ENCODE measurements at regions not wholly inside any gene's neighbourhood (a gene's known extent, or its start where the extent isn't known, plus 50 kb on each side); places are given as distances from the start of the nearest gene placed in this dataset.
"Not testable (repeated sequence)": the region's sequence is repeated elsewhere in the genome, so short reads cannot be mapped to it uniquely, and the experiment has no call there.

DNA sequence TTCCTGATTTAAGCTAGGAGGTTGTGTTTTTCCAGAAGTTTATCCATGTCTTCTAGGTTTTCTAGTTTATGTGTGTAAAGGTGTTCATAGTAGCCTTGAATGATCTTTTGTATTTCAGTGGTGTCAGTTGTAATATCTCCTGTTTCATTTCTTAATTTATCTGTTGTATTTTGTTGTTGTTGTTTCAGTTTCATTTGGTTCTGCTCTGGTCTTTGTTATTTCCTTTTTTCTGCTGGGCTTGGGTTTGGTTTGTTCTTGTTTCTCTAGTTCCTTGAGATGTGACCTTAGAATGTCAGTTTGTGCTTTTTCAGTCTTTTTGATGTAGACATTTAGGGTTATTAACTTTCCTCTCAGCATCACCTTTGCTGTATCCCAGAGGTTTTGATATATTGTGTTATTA is 62.8 kb downstream of the SCP2D1 start:
- DNase-seq (ENCODE audit: low spot score), result not testable (repeated sequence)

DNA sequence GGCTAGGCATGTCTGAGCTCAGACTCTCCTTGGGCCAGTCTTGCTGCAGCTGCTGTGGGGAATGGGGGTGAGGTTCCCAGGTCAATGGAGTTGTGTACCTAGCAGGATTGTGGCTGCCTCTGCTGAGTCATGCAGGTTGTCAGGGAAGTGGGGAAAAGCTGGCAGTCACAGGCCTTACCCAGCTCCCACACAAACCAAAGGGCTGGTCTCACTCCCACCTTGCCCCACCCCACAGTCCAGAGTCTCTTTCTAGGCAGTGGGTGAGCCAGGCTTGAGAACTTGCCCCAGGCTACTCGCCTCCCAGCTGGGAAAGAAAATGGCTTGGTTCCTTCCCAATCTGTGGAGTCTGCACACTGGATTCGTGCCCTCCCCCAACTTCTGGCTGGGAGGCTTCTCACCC is 65.7 kb downstream of the SCP2D1 start:
- peak; percentile 46 for DNase-seq (ENCODE audit: low spot score)

DNA sequence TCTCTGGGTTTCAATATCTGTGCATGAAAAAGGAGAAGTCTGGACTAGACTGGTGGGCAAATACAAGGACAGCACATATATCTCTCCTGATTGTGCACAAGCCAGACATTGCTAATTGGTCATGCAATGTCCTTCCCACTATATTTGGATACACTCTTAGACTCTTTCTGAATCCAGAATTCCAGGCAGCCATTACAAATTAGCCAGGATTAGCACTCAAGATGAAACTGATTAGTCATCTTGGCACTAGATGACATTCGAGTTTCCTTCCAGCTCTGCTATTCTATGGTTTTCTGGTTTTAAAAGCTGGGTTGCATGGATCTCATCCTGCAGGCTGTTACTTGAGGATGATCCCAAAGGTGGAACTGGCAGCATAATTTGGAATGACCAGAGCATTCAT is 73.2 kb downstream of the SCP2D1 start:
- no peak for DNase-seq (ENCODE audit: low spot score)

DNA sequence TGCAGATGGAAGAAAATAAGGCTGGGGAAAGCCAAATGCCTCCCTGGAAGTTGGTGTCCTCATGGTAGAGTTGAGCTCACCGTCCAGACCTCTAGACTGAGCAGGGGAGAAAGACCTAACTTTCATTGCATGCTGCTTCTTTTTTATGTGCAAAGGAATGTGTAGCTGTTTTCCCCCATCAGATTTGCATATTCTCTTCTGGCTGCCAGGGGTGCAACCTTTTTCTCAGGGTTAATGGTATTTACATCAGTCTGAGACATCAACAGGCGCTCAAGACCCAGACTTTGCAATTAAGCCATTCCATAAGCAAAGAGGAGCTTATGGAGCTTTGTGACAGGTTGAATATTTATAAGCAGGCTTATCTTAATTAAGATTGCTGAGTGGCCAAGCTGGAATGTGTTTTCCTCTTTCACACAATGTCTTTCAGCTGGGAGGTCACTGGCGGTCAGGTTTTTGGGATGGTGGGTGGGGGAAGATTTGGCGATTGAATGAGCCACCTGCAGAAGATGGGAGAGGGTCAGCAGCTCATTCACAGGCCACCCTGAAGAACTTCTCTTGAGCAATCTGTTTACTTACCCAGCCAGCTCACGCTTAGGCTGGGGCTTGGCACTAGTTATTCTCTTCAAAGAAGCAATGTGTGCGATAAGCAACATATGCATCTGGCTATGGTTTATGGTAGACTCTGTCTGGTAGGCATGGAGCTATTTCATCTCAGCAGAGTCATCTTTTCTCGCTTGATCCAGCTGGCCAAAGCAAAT is 88.6 kb downstream of the SCP2D1 start:
- DNase-seq (ENCODE audit: low spot score), result no peak

DNA sequence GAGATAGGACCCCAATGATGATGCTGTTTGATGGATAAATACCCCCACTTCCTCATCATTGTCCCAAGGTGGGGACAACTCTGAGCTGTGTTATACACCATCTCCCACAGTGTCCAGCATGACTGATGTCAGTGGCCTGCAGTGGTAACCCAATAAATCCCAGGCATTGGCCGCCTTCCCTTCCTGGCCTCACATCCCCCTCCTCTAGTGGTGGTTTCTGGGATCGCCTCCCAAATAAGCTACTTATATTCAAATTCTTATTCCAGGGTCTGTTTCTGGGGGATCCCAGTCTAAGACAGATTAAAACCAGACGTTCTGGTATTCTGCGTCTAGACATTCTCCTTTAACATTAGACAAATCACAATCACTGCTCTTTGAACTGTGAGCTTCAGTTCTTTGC is 90.6 kb downstream of the SCP2D1 start:
- no peak for DNase-seq (ENCODE audit: low spot score)

DNA sequence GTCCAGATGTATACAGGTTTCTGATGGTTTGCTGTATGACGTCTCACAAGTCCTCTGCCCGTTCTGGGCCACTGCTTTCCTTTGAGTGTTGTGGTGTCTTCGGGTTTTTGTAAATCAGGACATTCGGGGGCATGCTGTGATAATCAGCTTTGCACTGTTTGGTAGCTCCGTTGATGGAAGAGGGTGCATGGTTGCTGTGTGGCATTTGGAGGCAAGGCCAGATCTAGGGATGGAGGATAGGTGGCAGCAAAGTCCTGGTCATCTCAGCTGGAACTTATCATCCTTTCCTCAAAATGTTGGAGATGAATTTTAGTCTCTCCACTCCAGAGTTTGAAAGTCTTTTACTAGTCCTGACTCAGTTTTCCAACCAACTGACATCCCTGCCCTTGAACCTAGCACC is 91.0 kb downstream of the SCP2D1 start:
- DNase-seq (ENCODE audit: low spot score), result peak; percentile 15

DNA sequence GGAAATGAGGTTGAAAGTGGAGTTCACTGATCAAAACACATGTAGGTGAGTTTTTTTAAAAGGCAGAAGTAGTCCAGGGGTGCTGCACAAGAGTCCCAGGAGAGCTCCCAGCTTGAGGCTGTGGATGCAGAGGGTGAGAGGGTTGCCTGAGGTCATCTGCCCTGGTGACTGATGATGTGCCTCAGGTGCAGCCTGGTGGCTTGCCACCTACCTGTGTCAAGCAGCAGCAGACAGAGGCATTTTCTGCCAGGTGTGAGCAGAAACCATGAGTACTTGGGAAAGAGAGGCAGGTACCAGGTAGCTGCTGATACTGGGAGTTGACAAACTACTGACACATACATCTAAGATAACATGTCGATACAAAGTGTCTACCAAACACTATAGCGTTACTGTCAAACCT is 92.5 kb downstream of the SCP2D1 start:
- DNase-seq (ENCODE audit: low spot score), result no peak

DNA sequence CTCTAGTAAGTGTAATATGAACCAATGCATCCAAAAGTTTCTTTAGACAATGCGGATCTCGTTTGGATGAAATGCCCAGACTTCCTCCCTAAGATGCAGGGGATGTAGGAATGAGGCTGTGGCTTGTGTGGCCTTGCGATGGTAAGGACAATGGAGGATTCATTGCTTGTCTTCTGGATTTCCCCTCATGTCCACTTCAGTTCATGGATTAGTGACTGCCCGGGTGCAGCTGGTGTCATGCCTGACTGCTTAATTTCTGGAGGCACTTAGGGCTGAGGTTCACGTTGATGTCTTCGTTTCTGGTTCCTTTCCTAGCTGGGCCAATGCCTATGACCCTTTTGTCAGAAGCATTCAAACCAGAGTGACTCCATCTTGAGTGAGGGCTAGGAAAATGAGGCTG is 93.8 kb downstream of the SCP2D1 start:
- DNase-seq (ENCODE audit: low spot score), result no peak

DNA sequence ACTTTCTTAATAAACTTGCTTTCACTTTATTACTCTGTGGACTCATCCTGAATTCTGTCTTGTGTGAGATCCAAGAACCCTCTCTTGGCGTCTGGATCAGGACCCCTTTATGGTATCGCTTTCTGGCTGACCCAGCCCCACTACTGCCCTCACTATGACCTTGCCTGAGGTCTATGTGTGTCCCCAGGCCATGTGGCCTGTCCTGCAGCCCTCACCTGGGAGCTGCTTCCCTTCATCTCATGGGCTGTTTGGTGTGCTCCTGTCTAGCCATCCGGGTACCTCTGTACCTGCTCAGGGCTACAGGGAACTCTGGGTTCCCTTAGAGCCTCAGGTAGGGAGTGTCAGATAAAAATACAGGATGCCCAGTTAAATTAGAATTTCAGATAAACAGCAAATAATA is 94.5 kb downstream of the SCP2D1 start:
- no peak for DNase-seq (ENCODE audit: low spot score)

DNA sequence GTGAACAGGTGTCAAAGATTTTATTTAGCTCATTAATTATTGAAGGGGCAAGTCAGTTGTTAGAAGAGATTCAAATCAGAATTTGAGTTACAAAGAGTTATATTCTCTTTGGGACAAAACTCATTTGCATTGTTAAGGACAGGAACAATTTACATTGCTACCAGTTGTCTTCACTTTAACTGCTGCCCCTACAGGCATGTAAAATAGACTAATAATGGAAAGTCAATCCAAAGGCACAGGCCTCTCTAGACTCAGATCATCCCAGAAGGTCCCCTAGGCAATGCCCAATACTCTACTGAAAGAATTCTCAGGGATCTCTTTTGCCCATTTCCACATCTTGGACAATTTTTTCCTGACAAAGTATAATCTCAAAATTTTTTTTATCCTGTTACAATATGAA is 95.7 kb downstream of the SCP2D1 start:
- DNase-seq (ENCODE audit: low spot score), result no peak

DNA sequence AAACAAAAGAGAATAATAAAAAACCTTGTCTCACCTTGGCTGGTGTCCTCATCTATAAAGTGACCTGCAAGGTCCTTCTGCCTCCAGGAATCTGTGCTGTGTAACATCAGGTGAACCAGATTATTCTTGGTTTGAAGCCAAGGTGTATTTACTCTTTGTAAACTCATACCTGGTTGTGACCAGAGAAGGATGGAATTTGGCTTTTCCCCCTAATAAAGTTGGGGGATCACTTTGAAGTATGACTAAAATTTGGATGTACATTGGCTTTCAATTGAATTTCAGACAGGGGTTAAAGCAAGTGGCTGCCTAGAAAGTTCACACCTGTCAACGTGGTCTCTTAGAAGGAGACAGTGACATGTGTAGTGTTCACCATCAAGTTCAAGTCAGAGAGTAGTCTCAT is 100.1 kb downstream of the SCP2D1 start:
- DNase-seq (ENCODE audit: low spot score), result no peak

DNA sequence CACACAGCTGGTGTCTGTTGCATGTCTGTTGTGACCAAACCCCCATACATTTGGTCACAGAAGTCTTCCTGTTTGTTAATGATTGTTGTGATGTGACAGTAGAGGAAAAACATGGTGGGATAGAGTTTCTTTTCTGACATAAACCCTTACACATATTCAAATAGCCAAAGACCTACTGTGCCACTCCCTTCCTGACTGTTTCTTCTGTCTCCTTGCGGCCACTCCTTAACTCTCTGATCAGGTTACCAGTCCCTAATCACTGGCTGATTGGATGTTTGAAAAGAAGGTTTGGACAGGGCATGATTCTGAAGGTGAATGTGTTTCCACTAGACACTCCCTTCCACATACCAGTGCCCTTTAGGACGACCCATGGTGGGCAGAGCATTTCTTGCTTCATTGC is 101.2 kb downstream of the SCP2D1 start:
- no peak for DNase-seq (ENCODE audit: low spot score)

DNA sequence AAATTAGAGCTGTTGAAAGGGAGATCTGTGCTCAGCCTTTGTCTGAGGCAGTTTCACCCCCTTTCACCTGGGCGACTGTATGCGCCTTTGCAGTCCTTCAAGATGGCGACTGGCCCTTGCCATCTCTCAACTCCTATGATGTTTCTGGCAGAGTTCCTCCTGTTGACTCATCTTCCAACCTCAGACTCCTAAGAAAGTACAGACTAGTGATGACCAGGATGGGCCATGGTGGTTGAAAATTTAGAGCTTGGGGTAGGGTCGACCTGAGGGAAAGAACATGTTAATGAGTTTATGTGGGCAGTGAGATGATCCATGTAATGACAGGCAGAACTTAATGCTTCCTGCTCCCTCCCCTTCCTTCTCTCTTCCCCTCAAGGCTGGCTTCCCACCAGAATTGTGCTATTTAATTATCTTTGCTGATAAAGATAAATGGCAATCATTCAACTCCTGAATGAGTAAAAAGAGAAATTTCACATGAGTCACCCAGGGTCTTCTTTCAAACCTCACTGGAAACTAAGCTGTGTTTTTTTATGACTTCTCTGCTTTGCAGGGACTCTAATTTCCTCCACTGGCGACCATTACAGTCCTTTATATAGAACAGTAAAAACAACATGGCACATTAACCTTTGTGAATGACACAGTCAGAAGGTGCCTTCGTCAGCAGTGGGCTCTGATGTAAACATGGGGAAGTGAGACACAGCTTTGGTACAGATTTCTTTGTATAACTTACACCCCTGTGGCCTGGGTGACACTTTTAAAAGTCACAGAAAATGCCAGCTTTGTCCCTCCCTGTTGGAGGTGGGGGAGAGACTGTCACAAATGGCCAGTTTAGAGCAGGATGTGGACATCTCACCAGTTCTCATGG is 103.5 kb downstream of the SCP2D1 start:
- no peak for DNase-seq (ENCODE audit: low spot score)

DNA sequence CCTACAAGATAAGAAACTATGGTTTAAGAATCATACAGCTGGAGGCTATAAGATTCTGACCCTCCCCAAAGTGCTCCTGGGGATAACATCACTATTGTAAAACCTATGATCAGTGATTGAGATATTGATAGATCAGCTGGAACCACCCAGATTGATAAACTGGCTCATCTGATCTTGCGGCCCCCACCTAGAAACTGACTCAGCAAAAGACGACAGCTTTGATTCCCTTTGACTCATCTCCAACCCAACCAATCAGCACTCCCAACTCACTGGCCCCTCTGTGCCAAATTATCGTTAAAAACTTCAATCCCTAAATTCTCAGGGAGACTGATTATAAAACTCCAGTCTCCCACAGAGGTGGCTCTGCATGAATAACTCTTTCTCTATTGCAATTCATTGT is 106.4 kb downstream of the SCP2D1 start:
- no peak for DNase-seq (ENCODE audit: low spot score)

DNA sequence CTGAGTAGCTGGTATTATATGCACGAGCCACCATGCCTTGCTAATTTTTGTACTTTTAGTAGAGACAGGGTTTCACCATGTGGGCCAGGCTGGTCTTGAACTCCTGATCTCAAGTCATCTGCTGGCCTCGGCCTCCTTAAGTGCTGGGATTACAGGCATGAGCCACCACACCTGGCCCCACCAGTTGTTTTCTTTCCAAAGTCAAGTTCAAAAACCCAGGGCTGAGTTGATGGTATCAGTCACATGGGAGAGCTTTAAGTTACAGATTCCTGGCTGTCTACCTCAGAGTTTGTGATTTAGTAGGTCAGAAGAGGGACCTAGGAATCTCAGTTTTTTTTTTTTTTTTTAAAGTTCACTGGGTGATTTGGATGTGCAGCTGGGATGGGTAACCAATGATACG is 107.7 kb downstream of the SCP2D1 start:
- no peak for DNase-seq (ENCODE audit: low spot score)

DNA sequence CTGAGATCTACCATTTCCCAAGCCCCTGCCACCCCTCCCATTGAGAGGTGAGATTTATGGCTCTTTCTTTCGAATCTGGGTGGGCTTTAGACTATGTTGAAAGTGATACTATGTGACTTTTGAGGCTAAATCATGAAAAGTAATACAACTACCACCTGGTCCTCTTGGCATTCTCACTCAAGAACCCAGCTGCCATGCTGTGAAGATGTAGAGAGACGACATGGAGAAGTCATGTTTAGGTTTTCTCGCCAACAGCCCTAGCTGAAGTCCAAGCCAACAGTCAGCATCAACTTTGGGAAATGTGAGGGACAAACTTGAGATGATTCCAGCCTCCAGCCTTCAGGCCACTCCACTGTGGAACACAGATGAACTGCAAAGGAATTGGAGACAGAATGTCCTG is 108.7 kb downstream of the SCP2D1 start:
- no peak for DNase-seq (ENCODE audit: low spot score)

DNA sequence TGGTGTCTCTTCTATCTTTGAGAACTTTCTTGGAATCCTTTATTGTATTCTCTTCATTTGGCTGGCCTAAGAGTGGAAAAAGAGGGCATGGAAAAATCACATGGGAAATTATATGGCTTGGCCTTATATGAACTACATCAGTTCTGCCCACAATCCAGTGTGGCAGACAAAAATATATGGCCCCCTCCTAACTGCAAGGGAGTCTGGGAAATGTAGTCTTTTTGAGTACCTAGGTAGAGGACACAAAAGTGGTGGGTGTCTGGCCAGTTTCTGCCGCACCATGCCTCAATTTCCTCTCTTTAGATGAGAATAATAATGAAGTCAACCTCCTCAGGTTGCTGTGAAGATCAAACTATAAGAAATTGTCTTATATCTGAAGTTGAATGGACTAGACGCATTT is 109.3 kb downstream of the SCP2D1 start:
- no peak for DNase-seq (ENCODE audit: low spot score)

DNA sequence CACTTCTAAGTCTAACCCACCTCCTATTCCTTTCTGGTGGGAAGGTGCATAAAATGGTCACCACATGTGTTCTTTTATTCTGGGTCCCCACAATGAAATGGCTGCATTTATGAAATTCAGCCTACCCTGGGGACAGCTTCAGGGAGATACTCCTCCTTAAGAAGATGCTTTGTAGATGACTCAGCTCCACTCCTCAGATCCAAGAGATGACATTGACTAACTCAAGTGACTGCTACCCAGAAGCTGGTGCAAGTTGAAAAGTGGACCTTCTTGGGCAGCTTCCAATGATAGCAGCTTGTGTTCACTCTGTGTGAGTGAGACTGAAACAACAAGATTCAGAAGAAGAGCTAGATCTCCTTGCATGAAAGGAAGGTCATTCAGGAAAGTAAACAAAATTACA is 113.4 kb downstream of the SCP2D1 start:
- no peak for DNase-seq (ENCODE audit: low spot score)

DNA sequence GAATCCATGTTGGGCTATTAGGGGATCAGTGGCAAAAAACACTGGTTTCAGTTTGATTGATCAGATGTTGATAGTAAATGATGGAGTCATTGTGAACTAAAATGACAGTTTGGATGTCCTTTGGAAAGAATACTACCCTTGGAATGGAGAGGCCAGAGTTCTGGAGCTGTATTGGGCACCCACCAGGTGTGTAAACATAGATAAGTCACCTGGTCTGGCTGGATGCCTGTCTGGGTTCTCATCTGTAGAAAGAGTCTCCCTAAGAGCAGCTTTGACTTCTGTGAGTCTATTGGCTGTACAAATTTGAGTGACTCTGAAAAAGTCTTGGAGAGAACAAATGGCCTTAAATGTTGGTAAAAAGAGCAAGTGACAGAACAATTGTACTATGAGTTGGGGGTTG is 115.0 kb downstream of the SCP2D1 start:
- no peak for DNase-seq (ENCODE audit: low spot score)

DNA sequence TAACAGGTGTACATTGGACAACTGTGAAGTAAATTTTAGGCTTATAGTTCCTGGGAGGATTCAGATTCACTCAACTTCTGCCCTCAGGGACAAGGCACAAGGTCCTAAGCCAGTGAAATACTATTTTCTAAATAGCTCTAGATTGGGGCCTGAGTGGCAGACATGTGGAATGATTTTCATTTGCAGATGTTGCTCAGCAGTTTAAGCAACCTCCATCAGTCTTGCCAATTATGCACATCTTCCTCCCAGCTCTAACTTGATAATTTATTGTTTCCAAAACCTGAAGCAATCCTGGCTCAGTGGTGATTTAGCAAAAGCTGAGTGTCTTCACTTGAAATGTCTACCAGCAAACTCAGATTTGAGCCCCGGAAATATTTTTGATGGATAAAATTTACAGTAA is 116.2 kb downstream of the SCP2D1 start:
- DNase-seq (ENCODE audit: low spot score), result no peak

DNA sequence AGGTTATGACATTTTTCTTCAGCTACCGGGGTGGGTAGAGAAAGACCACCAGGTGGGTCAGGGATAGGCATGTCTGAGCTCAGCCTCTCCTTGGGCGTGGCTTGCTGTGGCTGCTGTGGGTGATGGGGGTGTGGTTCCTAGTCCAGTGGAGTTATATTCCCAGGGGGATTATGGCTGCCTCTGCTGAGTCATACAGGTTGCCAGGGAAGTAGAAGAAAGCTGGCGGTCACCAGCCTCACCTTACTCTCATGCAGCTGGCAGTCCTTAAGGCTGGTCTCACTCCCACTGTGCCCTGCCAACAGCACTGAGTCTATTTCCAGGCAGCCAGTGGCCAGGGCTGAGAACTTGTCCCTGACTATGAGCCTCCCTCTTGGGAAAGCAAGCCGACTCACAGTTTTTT is 130.0 kb downstream of the SCP2D1 start:
- peak; percentile 16 for DNase-seq (ENCODE audit: low spot score)

DNA sequence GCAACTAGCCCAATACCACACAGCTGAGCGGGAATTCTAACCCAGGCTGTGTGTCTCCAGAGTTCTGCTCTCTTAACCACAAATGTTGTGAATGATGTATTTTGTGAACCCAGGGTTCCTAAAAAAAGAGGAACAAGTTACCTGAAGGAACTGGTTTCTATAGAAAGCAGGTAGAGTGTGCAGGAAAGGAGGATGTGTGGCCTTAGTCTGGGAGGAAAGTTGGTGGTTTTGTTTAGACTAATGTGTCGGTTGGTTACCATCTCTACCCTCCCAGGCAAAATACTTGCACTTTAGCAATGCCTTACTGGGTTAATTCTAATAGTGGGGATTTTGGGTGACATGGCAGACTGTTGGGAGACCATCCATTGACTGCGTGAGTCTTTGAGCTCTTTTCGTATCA is 143.3 kb downstream of the SCP2D1 start:
- no peak for DNase-seq (ENCODE audit: low spot score)

DNA sequence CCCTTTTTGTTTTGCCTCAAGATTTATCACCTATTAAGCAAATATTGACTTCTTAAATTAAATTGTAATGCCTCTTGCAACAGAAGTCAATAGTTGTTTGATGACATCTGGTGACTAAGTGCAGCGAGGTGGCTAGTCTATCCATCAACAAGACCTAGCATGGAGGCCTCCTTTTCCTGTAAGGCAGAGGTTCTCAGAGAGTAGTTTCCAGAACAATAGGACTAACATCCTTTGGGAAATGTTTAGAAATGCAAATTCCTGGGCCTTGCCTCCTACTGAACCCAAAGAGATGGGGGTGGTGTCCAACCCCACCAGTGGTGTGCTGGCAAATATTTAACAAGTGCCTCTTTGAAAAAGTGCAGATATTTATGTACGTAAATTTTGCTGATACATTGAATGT is 143.7 kb downstream of the SCP2D1 start:
- DNase-seq (ENCODE audit: low spot score), result no peak

DNA sequence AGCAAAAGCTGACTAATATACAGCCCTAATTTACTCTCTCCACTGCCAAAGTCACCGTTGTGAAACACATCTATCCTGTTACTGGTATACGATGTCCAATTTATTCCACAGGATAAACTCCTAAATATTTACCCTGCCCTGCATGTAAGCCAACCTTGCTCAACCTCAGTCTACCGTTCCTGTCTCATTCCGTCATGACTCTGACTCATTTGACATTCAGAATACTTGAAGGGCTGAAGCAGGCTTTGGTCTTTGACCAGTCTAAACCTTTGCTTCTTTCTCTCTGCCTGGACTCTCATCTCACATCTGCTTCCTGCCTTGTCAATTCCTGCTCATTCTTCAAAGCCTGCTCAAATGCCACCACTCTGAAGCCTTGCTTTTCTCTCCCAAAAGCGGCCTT is 157.5 kb downstream of the SCP2D1 start:
- no peak for DNase-seq (ENCODE audit: low spot score)
